Endothelial cell of umbilical vein (primary cell): ENCODE measurements at regions not wholly inside any gene's neighbourhood (a gene's known extent, or its start where the extent isn't known, plus 50 kb on each side); places are given as distances from the start of the nearest gene placed in this dataset.

Experiments
- BruUV-seq: library from RNA; stranded (reverse); fragments of 400-500 nt; replicated peaks from 2 replicates; lab custom pipeline; 2021; lab: Mats Ljungman, UMichigan
- CTCF ChIA-PET: fragments of 300-600, 350-600 bp; sonication (Branson Sonifier 250); formaldehyde crosslinking; loops from one replicate; lab custom pipeline; 2021; ENCODE audit warnings: antibody characterized with exemption, inconsistent platforms; lab: Charles Lee
- POLR2A ChIA-PET: fragments of 300-600, 350-600 bp; sonication (Branson Sonifier 250); formaldehyde crosslinking; loops from one replicate; lab custom pipeline; 2021; ENCODE audit warnings: antibody characterized with exemption, inconsistent platforms; lab: Charles Lee
- DNase-seq: peaks from one replicate; pipeline ENCODE4 v3.0.0-alpha.2; 2011; ENCODE audit warnings: low read depth, low spot score
- FAIRE-seq: peaks from 2 replicates; lab custom pipeline; 2011; peaks lifted over from hg19 to GRCh38; lab: Jason Lieb, UNC
- H2AFZ ChIP-seq: 2 replicates; pipeline ENCODE4 v1.6.0; 2012; ENCODE audit warnings: low read depth, low read length, control low read depth, inconsistent platforms
- H3K27ac ChIP-seq: 2 replicates; pipeline ENCODE4 v1.5.1; 2011; ENCODE audit warnings: low read depth, mild to moderate bottlenecking, control low read depth, low read length, moderate library complexity; ENCODE audit not compliant: insufficient read depth
- H3K27me3 ChIP-seq, 2 experiments: 2 replicates each; pipeline versions ENCODE4 v1.6.0 to v1.6.1; 2011; ENCODE audit warnings: low read length in 2 of 2, mixed read lengths in 1 of 2; ENCODE audit not compliant: control insufficient read depth in 2 of 2, insufficient read depth in 2 of 2
- H3K36me3 ChIP-seq, 2 experiments: 2 replicates in 1 of 2; 3 replicates in 1 of 2; pipeline ENCODE4 v1.5.1; 2011; ENCODE audit warnings: low read length in 2 of 2, mild to moderate bottlenecking in 1 of 2, moderate library complexity in 1 of 2; ENCODE audit not compliant: control insufficient read depth in 2 of 2, insufficient read depth in 2 of 2; ENCODE audit errors: extremely low read depth in 1 of 2
- H3K4me1 ChIP-seq: 3 replicates; pipeline ENCODE4 v1.5.1; 2011; ENCODE audit warnings: mild to moderate bottlenecking, low read length; ENCODE audit not compliant: control insufficient read depth, insufficient read depth; ENCODE audit errors: extremely low read depth
- H3K4me2 ChIP-seq: 2 replicates; pipeline ENCODE4 v1.6.1; 2011; ENCODE audit warnings: low read length, control low read depth, mixed read lengths; ENCODE audit not compliant: insufficient read depth
- H3K4me3 ChIP-seq, 3 experiments: fragments of 200-600 bp in 1 of 3; sonication (generic), shearing (Covaris generic) in 1 of 3; replicated peaks in 1 of 3; 2 replicates each; pipeline ENCODE4 v1.5.1; 2011 to 2016; ENCODE audit warnings: control low read depth in 3 of 3, low read length in 3 of 3, mild to moderate bottlenecking in 2 of 3, inconsistent platforms in 1 of 3, low read depth in 1 of 3, moderate library complexity in 1 of 3; ENCODE audit not compliant: insufficient read depth in 1 of 3
- H3K79me2 ChIP-seq: 2 replicates; pipeline ENCODE4 v1.6.0; 2012; ENCODE audit warnings: low read length, inconsistent platforms; ENCODE audit not compliant: control insufficient read depth, insufficient read depth
- H3K9ac ChIP-seq: replicated peaks from 2 replicates; pipeline ENCODE3; 2011; ENCODE audit warnings: low read length, control low read depth; ENCODE audit not compliant: insufficient read depth; ENCODE audit errors: extremely low read depth
- H3K9me1 ChIP-seq: replicated peaks from 3 replicates; pipeline ENCODE4 v1.6.0; 2011; ENCODE audit warnings: mild to moderate bottlenecking, low read length; ENCODE audit not compliant: control insufficient read depth, insufficient read depth; ENCODE audit errors: extremely low read depth
- H3K9me3 ChIP-seq: replicated peaks from 2 replicates; pipeline ENCODE4 v1.5.1; 2012; ENCODE audit warnings: low read length, inconsistent platforms; ENCODE audit not compliant: control insufficient read depth, insufficient read depth
- H4K20me1 ChIP-seq: replicated peaks from 2 replicates; pipeline ENCODE3; 2011; ENCODE audit warnings: mild to moderate bottlenecking, low read length; ENCODE audit not compliant: control insufficient read depth, insufficient read depth; ENCODE audit errors: extremely low read depth
- EZH2 ChIP-seq: IDR thresholded peaks from 2 replicates; pipeline ENCODE4 v1.6.1; 2012; ENCODE audit warnings: borderline replicate concordance, low read depth, mild to moderate bottlenecking, moderate library complexity, low read length, inconsistent platforms; ENCODE audit not compliant: severe bottlenecking
- GATA2 ChIP-seq: IDR thresholded peaks from 2 replicates; pipeline ENCODE4 v1.7.0; 2011; ENCODE audit warnings: low read depth, mild to moderate bottlenecking, moderate library complexity, mixed read lengths, low read length; ENCODE audit not compliant: insufficient read length, insufficient read depth
- JUN ChIP-seq: IDR thresholded peaks from 2 replicates; pipeline ENCODE4 v1.6.1; 2011; ENCODE audit warnings: borderline replicate concordance, low read depth; ENCODE audit not compliant: insufficient read length, insufficient read depth
- POLR2A ChIP-seq: IDR thresholded peaks from 2 replicates; pipeline ENCODE4 v1.6.1; 2012; ENCODE audit warnings: low read depth, mild to moderate bottlenecking, control low read depth, low read length
- POLR2AphosphoS5 ChIP-seq: IDR thresholded peaks from 2 replicates; pipeline ENCODE4 v1.6.1; 2012; ENCODE audit warnings: low read depth, mild to moderate bottlenecking, control low read depth, low read length, moderate library complexity; ENCODE audit not compliant: insufficient read depth
- dilution Hi-C: fragments of 300-500 bp; cut with MboI; formaldehyde crosslinking; loops from one replicate; pipeline ENCODE4 v1.15.0; 2019; ENCODE audit warnings: low sequenced_read_pairs; ENCODE audit not compliant: extremely low pct_ligation_motif_present
- intact Hi-C: fragments of 100-400 bp; cut with micrococcal nuclease; formaldehyde crosslinking; loops from one replicate; pipeline ENCODE4 v1.10.0; 2022
- TF ChIP-seq, protein P1 (sequence below), 2 donors: IDR thresholded peaks; 1 replicate in 1 of 2; 2 replicates in 1 of 2; pipeline ENCODE4 v1.5.1; 2011; ENCODE audit warnings: low read length in 2 of 2, mild to moderate bottlenecking in 2 of 2, moderate library complexity in 2 of 2, control low read depth in 1 of 2, inconsistent platforms in 1 of 2, low read depth in 1 of 2; ENCODE audit not compliant: insufficient read depth in 1 of 2; ENCODE audit errors: extremely low read depth in 1 of 2
- TF ChIP-seq, protein P2 (sequence below): IDR thresholded peaks from 2 replicates; pipeline ENCODE4 v1.6.1; 2011; ENCODE audit not compliant: insufficient read depth, insufficient read length

DNA sequence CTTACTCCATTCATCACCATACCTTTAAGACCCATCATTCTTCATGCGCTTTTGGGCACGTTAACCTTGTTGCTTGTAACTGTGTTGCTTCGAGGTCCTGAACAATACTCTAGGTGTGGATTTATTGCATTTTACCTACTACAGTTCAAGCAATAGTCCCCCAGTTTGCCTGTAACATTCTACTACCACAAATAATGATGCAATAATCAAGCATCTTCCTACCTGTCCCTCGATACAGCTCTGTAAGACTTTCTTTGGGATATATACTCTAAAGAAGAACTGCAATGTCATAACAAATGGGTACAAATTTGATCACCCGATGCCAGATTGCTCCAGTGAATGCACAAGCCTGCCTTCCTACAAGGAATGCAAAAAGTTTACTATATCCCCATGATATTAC, 1342.6 kb upstream of the GJE1 start:
- BruUV-seq, result no TSS peak
- ChIA-PET CTCF (no interaction called here), POLR2A (no interaction called here)
- no peak overlapping the region for H3K9ac ChIP-seq
- H4K20me1 ChIP-seq, result no peaks in the 10 kb centered on the region
- H2AFZ ChIP-seq, result no peak overlapping the region
- no peaks in the 10 kb centered on the region for H3K9me1 ChIP-seq
- no peak overlapping the region for H3K4me2 ChIP-seq
- H3K4me3 ChIP-seq, result no peak overlapping the region
- DNase-seq, result no peak
- no peaks in the 10 kb centered on the region for H3K4me1 ChIP-seq
- TF ChIP-seq JUN, result no peak
- TF ChIP-seq, protein P1, sequence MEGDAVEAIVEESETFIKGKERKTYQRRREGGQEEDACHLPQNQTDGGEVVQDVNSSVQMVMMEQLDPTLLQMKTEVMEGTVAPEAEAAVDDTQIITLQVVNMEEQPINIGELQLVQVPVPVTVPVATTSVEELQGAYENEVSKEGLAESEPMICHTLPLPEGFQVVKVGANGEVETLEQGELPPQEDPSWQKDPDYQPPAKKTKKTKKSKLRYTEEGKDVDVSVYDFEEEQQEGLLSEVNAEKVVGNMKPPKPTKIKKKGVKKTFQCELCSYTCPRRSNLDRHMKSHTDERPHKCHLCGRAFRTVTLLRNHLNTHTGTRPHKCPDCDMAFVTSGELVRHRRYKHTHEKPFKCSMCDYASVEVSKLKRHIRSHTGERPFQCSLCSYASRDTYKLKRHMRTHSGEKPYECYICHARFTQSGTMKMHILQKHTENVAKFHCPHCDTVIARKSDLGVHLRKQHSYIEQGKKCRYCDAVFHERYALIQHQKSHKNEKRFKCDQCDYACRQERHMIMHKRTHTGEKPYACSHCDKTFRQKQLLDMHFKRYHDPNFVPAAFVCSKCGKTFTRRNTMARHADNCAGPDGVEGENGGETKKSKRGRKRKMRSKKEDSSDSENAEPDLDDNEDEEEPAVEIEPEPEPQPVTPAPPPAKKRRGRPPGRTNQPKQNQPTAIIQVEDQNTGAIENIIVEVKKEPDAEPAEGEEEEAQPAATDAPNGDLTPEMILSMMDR (IDR thresholded peaks at IDR 0.05; ENCODE audit: extremely low read depth in 1 of 2, insufficient read depth in 1 of 2, low read depth in 1 of 2, low read length in 2 of 2), result no peak
- TF ChIP-seq POLR2A, result no peak
- TF ChIP-seq POLR2AphosphoS5, result no peak
- no peak for TF ChIP-seq EZH2
- TF ChIP-seq, protein P2, sequence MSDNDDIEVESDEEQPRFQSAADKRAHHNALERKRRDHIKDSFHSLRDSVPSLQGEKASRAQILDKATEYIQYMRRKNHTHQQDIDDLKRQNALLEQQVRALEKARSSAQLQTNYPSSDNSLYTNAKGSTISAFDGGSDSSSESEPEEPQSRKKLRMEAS, result no peak
- TF ChIP-seq GATA2, result no peak
- H3K27me3 ChIP-seq, result no peaks in the 10 kb centered on the region
- no peak for FAIRE-seq
- no peaks in the 10 kb centered on the region for H3K36me3 ChIP-seq
- no peak overlapping the region for H3K27ac ChIP-seq
- dilution Hi-C loops (no loop called here), intact Hi-C loops (no loop called here)
- no peaks in the 10 kb centered on the region for H3K9me3 ChIP-seq
- H3K79me2 ChIP-seq, result no peaks in the 10 kb centered on the region
